ENCODE measurements at regions not wholly inside any gene's neighbourhood (a gene's known extent, or its start where the extent isn't known, plus 50 kb on each side); places are given as distances from the start of the nearest gene placed in this dataset.

- TF ChIP-seq CTCF (IDR thresholded peaks at IDR 0.05; ENCODE audit: poor library complexity, severe bottlenecking) (no peak), MXI1 (conservative IDR thresholded peaks at IDR 0.05; ENCODE audit: poor library complexity, severe bottlenecking) (no peak), RAD21 (conservative IDR thresholded peaks at IDR 0.05) (no peak)
These were observed 96.2 kb downstream of the TENT5A start for GRCh38 chr6:81656231-81656630.
